AG04450 (cell line): ENCODE measurements at regions not wholly inside any gene's neighbourhood (a gene's known extent, or its start where the extent isn't known, plus 50 kb on each side); places are given as distances from the start of the nearest gene placed in this dataset.

Experiments used
- CTCF ChIA-PET: fragments of 300-600, 350-600 bp; formaldehyde crosslinking; extraction: SDS; loops from one replicate; lab custom pipeline; 2022; ENCODE audit warnings: antibody characterized with exemption, inconsistent platforms; lab: Charles Lee
- POLR2A ChIA-PET: fragments of 350-600 bp; formaldehyde crosslinking; extraction: SDS; loops from one replicate; lab custom pipeline; 2021; ENCODE audit warnings: antibody characterized with exemption, inconsistent platforms; lab: Yijun Ruan, JAX
- DNase-seq: peaks from one replicate; pipeline ENCODE4 v3.0.0-alpha.2; 2011; ENCODE audit warnings: low read depth, low spot score
- H3K27ac ChIP-seq: one replicate; pipeline ENCODE4 v1.5.1; 2012; ENCODE audit warnings: low read depth, low read length, control low read depth
- H3K27me3 ChIP-seq: one replicate; pipeline ENCODE4 v1.6.0; 2012; ENCODE audit warnings: low read length; ENCODE audit not compliant: control insufficient read depth, insufficient read depth
- H3K4me3 ChIP-seq: 2 replicates; pipeline ENCODE4 v1.5.1; 2011; ENCODE audit warnings: mild to moderate bottlenecking, low read depth, low read length, control low read depth
- H3K9me3 ChIP-seq: 2 replicates; pipeline ENCODE4 v1.5.1; 2012; ENCODE audit warnings: low read length; ENCODE audit not compliant: control insufficient read depth, insufficient read depth
- CTCF ChIP-seq: IDR thresholded peaks from 2 replicates; pipeline ENCODE4 v1.5.1; 2011; ENCODE audit warnings: low read depth, low read length, control low read depth, inconsistent platforms

- H3K4me3 ChIP-seq: no peak overlapping the region
- POLR2A ChIA-PET: no interaction called here
- no peak for DNase-seq
- TF ChIP-seq CTCF: no peak
- H3K27ac ChIP-seq: no peak overlapping the region
- H3K9me3 ChIP-seq: peaks cover 4% of the 10 kb centered on the region
- no peaks in the 10 kb centered on the region for H3K27me3 ChIP-seq
- CTCF ChIA-PET: no interaction called here
These were observed 1217.3 kb downstream of the MAT2B start for GRCh38 chr5:164722702-164723101.

- DNase-seq: no peak
- CTCF ChIA-PET: no interaction called here
- Histone ChIP-seq H3K27me3 (no peaks in the 10 kb centered on the region), H3K4me3 (no peak overlapping the region), H3K9me3 (peaks cover 7% of the 10 kb centered on the region; the same call in 1 of the 2 replicates), H3K27ac (no peak overlapping the region)
- POLR2A ChIA-PET: no interaction called here
- no peak for TF ChIP-seq CTCF
These were observed 1221.6 kb downstream of the MAT2B start for GRCh38 chr5:164727012-164727411.

- no peak overlapping the region for H3K4me3 ChIP-seq
- no peak overlapping the region for H3K27ac ChIP-seq
- ChIA-PET CTCF (no interaction called here), POLR2A (no interaction called here)
- H3K9me3 ChIP-seq: peaks cover 3% of the 10 kb centered on the region; the same call in 1 of the 2 replicates
- TF ChIP-seq CTCF: no peak
- H3K27me3 ChIP-seq: no peaks in the 10 kb centered on the region
- no peak for DNase-seq
These were observed 1223.3 kb downstream of the MAT2B start for GRCh38 chr5:164728733-164729132.

- no peaks in the 10 kb centered on the region for H3K27me3 ChIP-seq
- TF ChIP-seq CTCF: no peak
- ChIA-PET CTCF (interaction anchor here (1.0 kb wide), 1 partner anchor 18 kb away, joined by 3 read pairs; no protein-coding TSS in a partner anchor), POLR2A (no interaction called here)
- H3K4me3 ChIP-seq: no peak overlapping the region
- DNase-seq: no peak
- H3K27ac ChIP-seq: no peak overlapping the region
- H3K9me3 ChIP-seq: peaks cover under 1% of the 10 kb centered on the region; the same call in 1 of the 2 replicates
These were observed 1229.9 kb downstream of the MAT2B start for GRCh38 chr5:164735334-164735733.

GRCh38 chr5:164741376-164741775, 1236.0 kb downstream of the MAT2B start:
- no peaks in the 10 kb centered on the region for H3K9me3 ChIP-seq
- DNase-seq: no peak
- ChIA-PET CTCF (no interaction called here), POLR2A (no interaction called here)
- no peak overlapping the region for H3K27ac ChIP-seq
- no peak for TF ChIP-seq CTCF
- H3K4me3 ChIP-seq: no peak overlapping the region
- H3K27me3 ChIP-seq: no peaks in the 10 kb centered on the region
